ENCODE measurements at regions not wholly inside any gene's neighbourhood (a gene's known extent, or its start where the extent isn't known, plus 50 kb on each side); places are given as distances from the start of the nearest gene placed in this dataset.

DNA sequence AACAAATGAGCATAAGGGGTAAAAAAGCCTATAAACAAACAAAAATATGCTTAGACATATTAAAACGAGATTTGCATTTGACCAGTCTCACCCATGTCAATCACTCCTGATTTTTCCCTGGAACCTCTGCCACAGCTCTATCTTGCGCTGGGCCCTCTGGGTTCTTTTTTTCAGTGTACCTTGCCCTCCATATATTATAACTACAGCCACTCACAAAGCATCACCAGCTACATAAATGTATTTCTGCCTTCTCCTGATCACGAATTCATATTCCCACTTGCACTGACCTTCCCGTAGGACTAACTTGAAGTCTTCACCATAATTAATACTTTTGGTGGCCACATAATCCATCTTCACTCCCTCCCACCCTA, 395.6 kb upstream of the ROBO2 start:
- TF ChIP-seq, protein P1, sequence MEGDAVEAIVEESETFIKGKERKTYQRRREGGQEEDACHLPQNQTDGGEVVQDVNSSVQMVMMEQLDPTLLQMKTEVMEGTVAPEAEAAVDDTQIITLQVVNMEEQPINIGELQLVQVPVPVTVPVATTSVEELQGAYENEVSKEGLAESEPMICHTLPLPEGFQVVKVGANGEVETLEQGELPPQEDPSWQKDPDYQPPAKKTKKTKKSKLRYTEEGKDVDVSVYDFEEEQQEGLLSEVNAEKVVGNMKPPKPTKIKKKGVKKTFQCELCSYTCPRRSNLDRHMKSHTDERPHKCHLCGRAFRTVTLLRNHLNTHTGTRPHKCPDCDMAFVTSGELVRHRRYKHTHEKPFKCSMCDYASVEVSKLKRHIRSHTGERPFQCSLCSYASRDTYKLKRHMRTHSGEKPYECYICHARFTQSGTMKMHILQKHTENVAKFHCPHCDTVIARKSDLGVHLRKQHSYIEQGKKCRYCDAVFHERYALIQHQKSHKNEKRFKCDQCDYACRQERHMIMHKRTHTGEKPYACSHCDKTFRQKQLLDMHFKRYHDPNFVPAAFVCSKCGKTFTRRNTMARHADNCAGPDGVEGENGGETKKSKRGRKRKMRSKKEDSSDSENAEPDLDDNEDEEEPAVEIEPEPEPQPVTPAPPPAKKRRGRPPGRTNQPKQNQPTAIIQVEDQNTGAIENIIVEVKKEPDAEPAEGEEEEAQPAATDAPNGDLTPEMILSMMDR (IDR thresholded peaks at IDR 0.05) = no peak
- TF ChIP-seq ZFX (IDR thresholded peaks at IDR 0.05; ENCODE audit: borderline replicate concordance) = no peak
